Neural progenitor cell (in vitro differentiated cells): ENCODE measurements at regions not wholly inside any gene's neighbourhood (a gene's known extent, or its start where the extent isn't known, plus 50 kb on each side); places are given as distances from the start of the nearest gene placed in this dataset.

Experiments used
- CTCF ChIP-seq: fragments of 200-600 bp; sonication (generic); IDR thresholded peaks from 2 replicates; pipeline ENCODE4 v1.5.1; 2017; ENCODE audit warnings: antibody characterized with exemption, mild to moderate bottlenecking
- EZH2 ChIP-seq: fragments of 200-600 bp; sonication (generic); IDR thresholded peaks from 2 replicates; pipeline ENCODE4 v1.6.1; 2017; ENCODE audit warnings: antibody characterized with exemption, mild to moderate bottlenecking, moderate library complexity
- EZH2phosphoT487 ChIP-seq: fragments of 200-600 bp; sonication (generic); IDR thresholded peaks from 2 replicates; pipeline ENCODE4 v1.6.1; 2017; ENCODE audit warnings: antibody characterized with exemption

DNA sequence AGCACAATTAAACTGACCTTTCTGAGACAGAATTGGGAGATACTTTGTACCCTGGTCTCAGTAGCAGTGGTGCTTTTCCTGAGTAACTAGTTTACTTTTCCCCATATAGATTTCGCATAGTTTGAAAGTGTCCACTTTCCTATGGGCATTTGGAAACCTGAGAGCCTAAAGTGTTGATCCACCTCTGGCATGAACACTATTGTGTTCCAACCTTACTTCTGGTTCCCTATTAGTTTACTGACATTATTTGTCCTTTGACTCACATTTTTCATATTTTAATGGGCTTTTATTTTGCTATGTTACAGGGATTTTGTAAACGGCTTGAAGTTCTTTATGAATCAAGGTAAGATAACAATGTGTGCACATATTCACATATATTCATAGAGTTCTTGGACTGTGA, 103.7 kb downstream of the CBLL2 start:
- TF ChIP-seq EZH2: no peak
- TF ChIP-seq CTCF: no peak
- TF ChIP-seq EZH2phosphoT487: no peak
